ES-I3 (cell line): ENCODE measurements at regions not wholly inside any gene's neighbourhood (a gene's known extent, or its start where the extent isn't known, plus 50 kb on each side); places are given as distances from the start of the nearest gene placed in this dataset.

ENCODE experiments used
- H3K36me3 ChIP-seq: 2 replicates; pipeline ENCODE4 v1.6.1; 2013; ENCODE audit warnings: mild to moderate bottlenecking, low read length, control low read depth, moderate library complexity; ENCODE audit not compliant: insufficient read depth
- H3K4me1 ChIP-seq: 2 replicates; pipeline ENCODE4 v1.6.1; 2013; ENCODE audit warnings: mild to moderate bottlenecking, control low read depth, low read length; ENCODE audit not compliant: insufficient read depth
- H3K9ac ChIP-seq: 2 replicates; pipeline ENCODE4 v1.6.1; 2013; ENCODE audit warnings: low read depth, mild to moderate bottlenecking, low read length, moderate library complexity
- H3K9me3 ChIP-seq: 2 replicates; pipeline ENCODE4 v1.6.1; 2013; ENCODE audit warnings: mild to moderate bottlenecking, low read length, moderate library complexity; ENCODE audit not compliant: control insufficient read depth, insufficient read depth

- H3K36me3 ChIP-seq: no peaks in the 10 kb centered on the region; the same call in 1 of the 2 replicates
- no peak overlapping the region for H3K9ac ChIP-seq
- no peaks in the 10 kb centered on the region for H3K9me3 ChIP-seq
- H3K4me1 ChIP-seq: no peaks in the 10 kb centered on the region; the same call in 1 of the 2 replicates
Measured at GRCh38 chr10:129278686-129279085, 188.4 kb upstream of the MGMT start.

DNA sequence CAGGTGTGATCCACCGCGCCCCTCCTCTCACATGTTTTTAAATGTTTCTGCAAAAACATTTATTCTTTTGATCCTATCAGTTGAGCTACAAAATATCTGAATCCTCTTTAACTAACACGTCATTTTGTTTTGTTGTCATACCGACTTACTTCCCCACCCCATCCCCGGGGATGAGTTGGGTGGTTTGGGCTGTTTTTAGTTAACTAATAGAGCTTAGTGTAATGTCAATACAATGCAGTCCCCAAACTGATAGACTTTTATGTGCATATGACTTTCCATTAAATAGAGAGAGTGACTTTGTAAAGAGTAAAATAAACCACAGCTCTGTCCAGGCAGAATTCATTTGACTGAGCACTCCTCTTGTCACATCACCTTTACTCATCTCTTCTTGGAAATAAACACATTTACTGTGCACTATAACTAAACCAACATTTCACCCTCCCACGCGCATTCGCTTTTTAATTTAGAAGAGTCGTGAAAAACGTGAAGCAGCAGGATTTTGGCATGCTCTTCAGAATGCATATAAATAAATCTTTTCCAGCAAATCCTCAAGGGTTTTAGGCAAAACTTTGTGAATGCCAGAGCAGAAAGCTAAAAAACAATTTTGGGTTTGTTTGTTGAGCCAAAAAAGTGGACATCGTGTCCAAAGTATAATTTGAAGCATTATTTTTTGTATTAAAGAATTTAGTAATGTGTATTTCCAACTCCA is 187.4 kb upstream of the MGMT start:
- Histone ChIP-seq H3K9ac (no peak overlapping the region), H3K4me1 (no peaks in the 10 kb centered on the region; the same call in 1 of the 2 replicates), H3K36me3 (no peaks in the 10 kb centered on the region; the same call in 1 of the 2 replicates), H3K9me3 (no peaks in the 10 kb centered on the region)

DNA sequence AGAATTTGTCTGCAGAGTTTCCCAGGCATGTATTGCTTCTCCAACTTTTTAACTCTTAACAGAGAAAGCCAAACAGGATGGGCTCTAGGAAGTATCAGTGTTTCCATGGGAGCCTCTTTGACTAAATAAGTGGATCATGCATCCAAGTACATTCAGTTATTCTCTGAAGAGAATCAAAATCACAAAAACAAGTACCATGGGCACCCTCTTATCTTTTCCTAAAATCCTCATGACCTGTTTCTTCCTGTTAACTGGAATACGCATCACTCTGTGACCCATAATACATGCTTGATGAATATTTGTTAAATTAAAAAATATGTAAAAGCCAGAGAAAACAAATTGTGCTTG is 186.9 kb upstream of the MGMT start:
- Histone ChIP-seq H3K9ac (no peak overlapping the region), H3K4me1 (no peaks in the 10 kb centered on the region), H3K9me3 (no peaks in the 10 kb centered on the region), H3K36me3 (no peaks in the 10 kb centered on the region; the same call in 1 of the 2 replicates)

GRCh38 chr10:129280908-129281586 is 186.0 kb upstream of the MGMT start:
- Histone ChIP-seq H3K36me3 (no peaks in the 10 kb centered on the region; the same call in 1 of the 2 replicates), H3K4me1 (no peaks in the 10 kb centered on the region), H3K9ac (no peak overlapping the region), H3K9me3 (no peaks in the 10 kb centered on the region)

DNA sequence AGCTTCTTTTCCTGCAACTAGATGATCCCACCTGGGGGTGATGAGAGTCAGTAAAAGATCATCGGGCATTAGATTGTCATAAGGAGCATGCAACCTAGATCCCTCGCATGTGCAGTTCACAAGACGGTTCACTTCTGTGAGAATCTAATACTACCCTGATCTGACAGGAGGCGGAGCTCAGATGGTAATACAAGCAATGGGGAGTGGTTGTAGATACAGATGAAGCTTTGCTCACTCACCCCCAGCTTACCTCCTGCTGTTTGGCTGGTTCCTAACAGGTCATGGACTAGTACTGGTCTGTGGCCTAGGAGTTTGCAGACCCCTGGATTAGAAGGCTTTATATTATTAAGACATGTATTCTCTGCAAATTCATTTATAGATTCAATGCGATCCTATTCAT is 181.6 kb upstream of the MGMT start:
- Histone ChIP-seq H3K36me3 (no peaks in the 10 kb centered on the region), H3K4me1 (no peaks in the 10 kb centered on the region), H3K9me3 (no peaks in the 10 kb centered on the region), H3K9ac (no peak overlapping the region)

DNA sequence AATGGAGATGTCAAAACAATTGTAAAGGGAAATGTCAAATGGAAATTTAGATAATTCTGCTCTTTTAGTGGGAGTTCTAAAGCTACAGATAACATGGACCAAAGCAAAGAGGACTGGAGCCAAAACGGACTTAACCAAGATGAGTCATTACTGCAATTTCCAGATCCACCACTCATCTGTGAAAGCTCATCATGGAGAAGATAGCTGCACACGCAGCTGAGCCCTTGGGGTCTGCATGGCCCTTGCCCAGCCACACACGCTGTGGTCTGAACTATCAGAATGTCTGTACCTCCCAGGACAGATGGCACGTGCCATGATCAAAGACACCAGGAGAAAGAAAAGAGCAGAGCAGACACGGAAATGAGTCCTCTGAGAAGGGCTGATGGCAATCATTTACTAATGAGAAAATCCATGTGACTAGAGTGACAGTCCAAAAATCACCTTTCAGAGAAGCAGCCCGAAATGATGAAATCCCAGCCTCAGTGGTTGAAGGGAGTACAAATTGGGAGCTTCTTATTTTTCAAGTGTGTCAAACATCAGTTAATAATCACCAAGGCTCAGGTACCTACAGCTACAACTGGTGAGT is 177.9 kb upstream of the MGMT start:
- H3K4me1 ChIP-seq: no peaks in the 10 kb centered on the region
- H3K9ac ChIP-seq: no peak overlapping the region
- H3K9me3 ChIP-seq: no peaks in the 10 kb centered on the region
- H3K36me3 ChIP-seq: no peaks in the 10 kb centered on the region

- H3K36me3 ChIP-seq: no peaks in the 10 kb centered on the region
- H3K9ac ChIP-seq: no peak overlapping the region
- H3K9me3 ChIP-seq: no peaks in the 10 kb centered on the region
- H3K4me1 ChIP-seq: no peaks in the 10 kb centered on the region
Measured at GRCh38 chr10:129293991-129294700, 172.9 kb upstream of the MGMT start.

- no peaks in the 10 kb centered on the region for H3K9me3 ChIP-seq
- no peak overlapping the region for H3K9ac ChIP-seq
- no peaks in the 10 kb centered on the region for H3K36me3 ChIP-seq
- no peaks in the 10 kb centered on the region for H3K4me1 ChIP-seq
Measured at GRCh38 chr10:129294944-129295343, 172.1 kb upstream of the MGMT start.

- Histone ChIP-seq H3K9me3 (no peaks in the 10 kb centered on the region; the same call in 1 of the 2 replicates), H3K4me1 (no peaks in the 10 kb centered on the region), H3K9ac (no peak overlapping the region), H3K36me3 (no peaks in the 10 kb centered on the region)
Measured at GRCh38 chr10:129305046-129305445, 162.0 kb upstream of the MGMT start.

GRCh38 chr10:129307141-129307540 is 159.9 kb upstream of the MGMT start:
- Histone ChIP-seq H3K4me1 (no peaks in the 10 kb centered on the region), H3K9ac (no peak overlapping the region), H3K9me3 (peaks cover 2% of the 10 kb centered on the region; the same call in 1 of the 2 replicates), H3K36me3 (no peaks in the 10 kb centered on the region)

DNA sequence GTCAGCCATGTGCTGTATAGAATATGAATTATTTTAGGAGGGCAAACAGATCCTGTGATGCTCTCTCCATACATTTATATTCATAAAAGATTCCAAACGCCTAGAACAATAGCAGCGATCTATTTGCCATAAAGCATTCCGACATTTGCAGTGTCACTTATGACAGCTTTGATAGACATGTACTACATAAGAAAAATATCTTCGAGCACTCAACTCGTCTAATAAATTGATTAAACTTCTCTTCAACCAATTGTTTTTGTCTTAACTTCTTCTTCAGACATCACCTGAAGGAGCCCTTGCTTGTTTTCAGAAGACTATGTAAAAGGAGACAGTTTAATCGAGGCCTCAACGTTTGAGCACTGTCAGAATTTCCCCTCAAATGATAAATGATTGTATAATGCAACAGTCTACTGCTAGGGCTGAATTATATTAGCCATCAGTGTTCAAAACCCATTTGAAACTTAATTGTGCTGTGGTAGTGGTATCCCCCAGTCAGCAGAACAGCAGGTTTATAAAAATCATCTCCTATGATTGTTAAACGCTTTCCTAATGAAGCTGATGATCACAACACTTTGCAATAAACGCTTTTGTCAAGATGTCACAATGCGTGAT is 158.0 kb upstream of the MGMT start:
- peaks cover 2% of the 10 kb centered on the region; the same call in 1 of the 2 replicates for H3K9me3 ChIP-seq
- H3K4me1 ChIP-seq: no peaks in the 10 kb centered on the region
- H3K36me3 ChIP-seq: no peaks in the 10 kb centered on the region
- no peak overlapping the region for H3K9ac ChIP-seq

DNA sequence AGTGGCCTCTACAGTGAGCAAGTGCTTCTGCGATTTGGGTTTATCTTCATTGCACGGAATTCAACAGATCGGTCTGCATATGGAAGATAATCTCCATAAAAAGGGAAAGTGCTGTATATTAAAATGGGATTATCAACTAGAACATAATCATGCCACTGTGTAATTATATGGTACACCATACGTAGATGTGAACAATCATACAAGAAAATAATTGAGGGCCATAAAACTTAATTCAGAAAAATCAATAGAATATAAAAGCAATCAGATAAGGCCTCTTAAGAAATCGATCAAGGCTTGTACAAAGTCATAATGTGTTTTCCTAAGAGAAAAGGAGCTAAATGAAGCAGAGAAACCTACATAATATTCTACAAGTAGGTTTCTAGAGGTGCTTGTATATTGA is 157.5 kb upstream of the MGMT start:
- Histone ChIP-seq H3K9me3 (peaks cover 2% of the 10 kb centered on the region; the same call in 1 of the 2 replicates), H3K4me1 (no peaks in the 10 kb centered on the region), H3K36me3 (no peaks in the 10 kb centered on the region), H3K9ac (no peak overlapping the region)

- no peak overlapping the region for H3K9ac ChIP-seq
- no peaks in the 10 kb centered on the region for H3K4me1 ChIP-seq
- H3K9me3 ChIP-seq: peaks cover 2% of the 10 kb centered on the region; the same call in 1 of the 2 replicates
- no peaks in the 10 kb centered on the region for H3K36me3 ChIP-seq
Measured at GRCh38 chr10:129310881-129311280, 156.2 kb upstream of the MGMT start.

- Histone ChIP-seq H3K9me3 (no peaks in the 10 kb centered on the region), H3K36me3 (no peaks in the 10 kb centered on the region), H3K4me1 (peaks cover 9% of the 10 kb centered on the region; the same call in 1 of the 2 replicates), H3K9ac (no peak overlapping the region)
Measured at GRCh38 chr10:129319934-129320333, 147.1 kb upstream of the MGMT start.
